Stimulated activated effector memory CD8-positive, alpha-beta T cell treated with anti-CD3 and anti-CD28 coated beads, Interleukin-12 subunit alpha, Interleukin-12 subunit beta, amount 100 ng/mL, for 72 hours (primary cell): ENCODE measurements at regions not wholly inside any gene's neighbourhood (a gene's known extent, or its start where the extent isn't known, plus 50 kb on each side); places are given as distances from the start of the nearest gene placed in this dataset.
"Not testable (repeated sequence)": the region's sequence is repeated elsewhere in the genome, so short reads cannot be mapped to it uniquely, and the experiment has no call there.

Source experiments
- ATAC-seq: fragments of 150-1000 bp; cut with Tn5 transposase; 2 replicates; pipeline ENCODE4 v1.10.0; 2021
- DNase-seq, 2 donors: peaks; one replicate each; pipeline ENCODE4 v3.0.0; 2021 to 2022; ENCODE audit warnings: low spot score in 2 of 2
- H3K27ac Mint-ChIP-seq: one replicate; pipeline ENCODE4 v1.8.0; 2022; ENCODE audit warnings: mild to moderate bottlenecking, mixed read lengths
- H3K36me3 Mint-ChIP-seq: one replicate; pipeline ENCODE4 v1.8.0; 2022; ENCODE audit warnings: mild to moderate bottlenecking, mixed read lengths
- H3K4me1 Mint-ChIP-seq: one replicate; pipeline ENCODE4 v1.8.0; 2022; ENCODE audit warnings: mixed read lengths
- H3K4me3 Mint-ChIP-seq: one replicate; pipeline ENCODE4 v1.8.0; 2022; ENCODE audit warnings: mild to moderate bottlenecking, mixed read lengths
- H3K9me3 Mint-ChIP-seq: one replicate; pipeline ENCODE4 v1.8.0; 2022; ENCODE audit warnings: mixed read lengths

- ATAC-seq (peak; percentile 50), DNase-seq (peak in 1 of 2 donors; percentile 67)
- Mint-ChIP-seq H3K9me3 (peaks cover 3% of the 10 kb centered on the region), H3K36me3 (peaks cover 12% of the 10 kb centered on the region), H3K27ac (no peak overlapping the region), H3K4me3 (no peak overlapping the region), H3K4me1 (peaks cover 24% of the 10 kb centered on the region)
Observed at GRCh38 chr6:28816909-28817807, 106.6 kb downstream of the TRIM27 start.

GRCh38 chr6:28817808-28818145, 106.0 kb downstream of the TRIM27 start:
- ATAC-seq, result no peak
- H3K36me3 Mint-ChIP-seq, result peaks cover 10% of the 10 kb centered on the region
- H3K9me3 Mint-ChIP-seq, result no peaks in the 10 kb centered on the region
- no peak overlapping the region for H3K27ac Mint-ChIP-seq
- no peak overlapping the region for H3K4me3 Mint-ChIP-seq
- no peak for DNase-seq
- H3K4me1 Mint-ChIP-seq, result peaks cover 24% of the 10 kb centered on the region

- H3K4me1 Mint-ChIP-seq, result peaks cover 15% of the 10 kb centered on the region
- H3K27ac Mint-ChIP-seq, result no peak overlapping the region
- no peaks in the 10 kb centered on the region for H3K36me3 Mint-ChIP-seq
- no peak for DNase-seq
- ATAC-seq, result no peak
- H3K4me3 Mint-ChIP-seq, result peak overlapping the region; percentile 2
- no peaks in the 10 kb centered on the region for H3K9me3 Mint-ChIP-seq
Observed at GRCh38 chr6:28824793-28825731, 98.7 kb downstream of the TRIM27 start.

- no peak for ATAC-seq
- H3K9me3 Mint-ChIP-seq, result no peaks in the 10 kb centered on the region
- H3K27ac Mint-ChIP-seq, result no peak overlapping the region
- H3K4me1 Mint-ChIP-seq, result peaks cover 15% of the 10 kb centered on the region
- no peaks in the 10 kb centered on the region for H3K36me3 Mint-ChIP-seq
- H3K4me3 Mint-ChIP-seq, result no peak overlapping the region
- DNase-seq, result no peak
Observed at GRCh38 chr6:28825732-28826293, 98.0 kb downstream of the TRIM27 start.

GRCh38 chr6:28831683-28832082, 92.1 kb downstream of the TRIM27 start:
- H3K36me3 Mint-ChIP-seq, H3K9me3 Mint-ChIP-seq, H3K27ac Mint-ChIP-seq, ATAC-seq, H3K4me3 Mint-ChIP-seq, DNase-seq, H3K4me1 Mint-ChIP-seq: not testable (repeated sequence)

GRCh38 chr6:28836703-28837102, 87.1 kb downstream of the TRIM27 start:
- H3K36me3 Mint-ChIP-seq, result peaks cover 22% of the 10 kb centered on the region
- H3K4me1 Mint-ChIP-seq, result peaks cover 25% of the 10 kb centered on the region
- H3K27ac Mint-ChIP-seq, H3K4me3 Mint-ChIP-seq, H3K9me3 Mint-ChIP-seq, DNase-seq, ATAC-seq: not testable (repeated sequence)

GRCh38 chr6:28838289-28838633, 85.5 kb downstream of the TRIM27 start:
- Mint-ChIP-seq H3K9me3 (no peaks in the 10 kb centered on the region), H3K36me3 (peaks cover 22% of the 10 kb centered on the region), H3K27ac (peak overlapping the region; percentile 99), H3K4me3 (peak overlapping the region; percentile 90), H3K4me1 (peaks cover 25% of the 10 kb centered on the region)
- DNase-seq (peak; percentile 75 to 88), ATAC-seq (peak; percentile 73)

- Mint-ChIP-seq H3K4me1 (peaks cover 25% of the 10 kb centered on the region), H3K36me3 (peaks cover 22% of the 10 kb centered on the region), H3K27ac (peak overlapping the region; percentile 99), H3K9me3 (no peaks in the 10 kb centered on the region), H3K4me3 (peak overlapping the region; percentile 90)
- ATAC-seq (peak; percentile 91), DNase-seq (peak; percentile 75 to 92)
Observed at GRCh38 chr6:28838634-28839442, 84.9 kb downstream of the TRIM27 start.

- peak overlapping the region; percentile 90 for H3K4me3 Mint-ChIP-seq
- H3K27ac Mint-ChIP-seq, result peak overlapping the region; percentile 99
- ATAC-seq (no peak), DNase-seq (no peak)
- peaks cover 25% of the 10 kb centered on the region for H3K4me1 Mint-ChIP-seq
- peaks cover 22% of the 10 kb centered on the region for H3K36me3 Mint-ChIP-seq
- H3K9me3 Mint-ChIP-seq, result no peaks in the 10 kb centered on the region
Observed at GRCh38 chr6:28839443-28840120, 84.2 kb downstream of the TRIM27 start.

GRCh38 chr6:28841290-28841689, 82.5 kb downstream of the TRIM27 start:
- no peak for ATAC-seq
- DNase-seq, result no peak
- Mint-ChIP-seq H3K4me1 (peaks cover 25% of the 10 kb centered on the region), H3K27ac (no peak overlapping the region), H3K9me3 (no peaks in the 10 kb centered on the region), H3K4me3 (no peak overlapping the region), H3K36me3 (peaks cover 22% of the 10 kb centered on the region)

- H3K36me3 Mint-ChIP-seq, DNase-seq, H3K4me1 Mint-ChIP-seq, H3K27ac Mint-ChIP-seq, H3K9me3 Mint-ChIP-seq, ATAC-seq, H3K4me3 Mint-ChIP-seq: not testable (repeated sequence)
Observed at GRCh38 chr6:28848756-28849155, 75.0 kb downstream of the TRIM27 start.
